B cell (primary cell): ENCODE measurements at regions not wholly inside any gene's neighbourhood (a gene's known extent, or its start where the extent isn't known, plus 50 kb on each side); places are given as distances from the start of the nearest gene placed in this dataset.

Experiments used
- ATAC-seq: fragments of 200-7000 bp; cut with Tn5 transposase; one replicate; pipeline ENCODE4 v1.10.0; 2021; ENCODE audit warnings: low read depth, mild to moderate bottlenecking, moderate number of reproducible peaks, moderate library complexity
- CTCF ChIA-PET: fragments of 350-600 bp; sonication (Branson Sonifier 250); formaldehyde crosslinking; loops from one replicate; lab custom pipeline; 2021; ENCODE audit warnings: antibody characterized with exemption, inconsistent platforms; lab: Charles Lee
- POLR2A ChIA-PET: fragments of 350-600 bp; sonication (Branson Sonifier 250); formaldehyde crosslinking; loops from one replicate; lab custom pipeline; 2021; ENCODE audit warnings: antibody characterized with exemption; lab: Charles Lee
- DNase-seq: peaks from one replicate; pipeline ENCODE4 v3.0.0; 2013
- H2AFZ ChIP-seq: 2 replicates; pipeline ENCODE4 v1.6.1; 2012; ENCODE audit warnings: mild to moderate bottlenecking, low read depth, low read length; ENCODE audit not compliant: insufficient read depth, poor library complexity, severe bottlenecking
- H3K27ac ChIP-seq, 2 donors: 1 replicate in 1 of 2; 2 replicates in 1 of 2; pipeline ENCODE4 v1.5.1; 2012 to 2013; ENCODE audit warnings: low read length in 2 of 2, mild to moderate bottlenecking in 2 of 2, moderate library complexity in 1 of 2
- H3K27me3 ChIP-seq, 4 experiments: fragments of 200-600 bp in 1 of 4; sonication (generic) in 1 of 4; replicated peaks in 1 of 4; 1 replicate in 2 of 4; 2 replicates in 2 of 4; pipeline versions ENCODE4 v1.6.1 to v1.7.0; 2013 to 2016; ENCODE audit warnings: low read length in 3 of 4, mild to moderate bottlenecking in 2 of 4, mixed read lengths in 1 of 4, moderate library complexity in 1 of 4; ENCODE audit not compliant: insufficient read depth in 4 of 4, control insufficient read depth in 3 of 4; ENCODE audit errors: control extremely low read depth in 1 of 4
- H3K36me3 ChIP-seq, 2 experiments: replicated peaks in 1 of 2; 1 replicate in 1 of 2; 2 replicates in 1 of 2; pipeline versions ENCODE4 v1.6.1 to v1.7.1; 2013; ENCODE audit warnings: low read length in 1 of 2; ENCODE audit not compliant: insufficient read depth in 2 of 2, control insufficient read depth in 1 of 2; ENCODE audit errors: control extremely low read depth in 1 of 2, extremely low read depth in 1 of 2
- H3K4me1 ChIP-seq, 2 donors: fragments of 200-600 bp in 1 of 2; sonication (generic) in 1 of 2; 1 replicate in 1 of 2; 2 replicates in 1 of 2; pipeline versions ENCODE4 v1.5.1 to v1.6.1; 2013 to 2017; ENCODE audit warnings: low read length in 2 of 2; ENCODE audit not compliant: control insufficient read depth in 2 of 2, insufficient read depth in 2 of 2
- H3K4me2 ChIP-seq: replicated peaks from 2 replicates; pipeline ENCODE3; 2012; ENCODE audit warnings: mild to moderate bottlenecking, low read depth, low read length; ENCODE audit not compliant: poor library complexity, severe bottlenecking
- H3K4me3 ChIP-seq, 5 experiments: fragments of 200-600 bp in 1 of 5; sonication (generic) in 1 of 5; 1 replicate in 3 of 5; 2 replicates in 2 of 5; pipeline versions ENCODE4 v1.5.1 to v1.7.0; 2011 to 2016; ENCODE audit warnings: low read length in 4 of 5, mild to moderate bottlenecking in 4 of 5, low read depth in 2 of 5, control low read depth in 1 of 5, moderate library complexity in 1 of 5; ENCODE audit not compliant: insufficient read depth in 1 of 5; ENCODE audit errors: control extremely low read depth in 1 of 5, extremely low read depth in 1 of 5
- H3K79me2 ChIP-seq: fragments of 200-600 bp; sonication (generic); one replicate; pipeline ENCODE4 v1.6.0; 2016; ENCODE audit warnings: low read length; ENCODE audit not compliant: control insufficient read depth, insufficient read depth
- H3K9ac ChIP-seq: fragments of 200-600 bp; sonication (generic); 2 replicates; pipeline ENCODE4 v1.6.1; 2017; ENCODE audit warnings: mild to moderate bottlenecking, low read length, moderate library complexity
- H3K9me3 ChIP-seq, 3 donors: one replicate each; pipeline versions ENCODE4 v1.6.1 to v1.7.1; 2013; ENCODE audit warnings: low read length in 2 of 3; ENCODE audit not compliant: control insufficient read depth in 2 of 3, insufficient read depth in 1 of 3; ENCODE audit errors: control extremely low read depth in 1 of 3
- H4K20me1 ChIP-seq: 2 replicates; pipeline ENCODE4 v1.6.0; 2012; ENCODE audit warnings: mild to moderate bottlenecking, low read length; ENCODE audit not compliant: insufficient read depth, control insufficient read depth, poor library complexity, severe bottlenecking
- H3K27ac Mint-ChIP-seq: one replicate; pipeline ENCODE4 v1.8.0; 2021; ENCODE audit warnings: mixed read lengths
- H3K27me3 Mint-ChIP-seq: one replicate; pipeline ENCODE4 v1.8.0; 2021; ENCODE audit warnings: mixed read lengths
- H3K4me1 Mint-ChIP-seq: one replicate; pipeline ENCODE4 v1.8.0; 2021; ENCODE audit warnings: mixed read lengths
- H3K4me3 Mint-ChIP-seq: one replicate; pipeline ENCODE4 v1.8.0; 2021; ENCODE audit warnings: mixed read lengths
- H3K9me3 Mint-ChIP-seq: one replicate; pipeline ENCODE4 v1.8.0; 2022; ENCODE audit warnings: mixed read lengths; ENCODE audit not compliant: insufficient read depth
- EZH2 ChIP-seq: IDR thresholded peaks from 2 replicates; pipeline ENCODE4 v1.6.1; 2012; ENCODE audit warnings: borderline replicate concordance, low read depth, mild to moderate bottlenecking, moderate library complexity, low read length; ENCODE audit not compliant: insufficient read depth, poor library complexity, severe bottlenecking
- WGBS: methylation state at CpG from one replicate; pipeline ENCODE4 v1.1.5; 2013; ENCODE audit warnings: missing lambda C conversion rate; ENCODE audit not compliant: insufficient coverage; 5-methylcytosine and 5-hydroxymethylcytosine counted together
- intact Hi-C: fragments of 100-400 bp; cut with micrococcal nuclease; formaldehyde crosslinking; loops from one replicate; pipeline ENCODE4 v1.10.0; 2022
- TF ChIP-seq, protein P1 (sequence below): fragments of 200-600 bp; IDR thresholded peaks from one replicate; pipeline ENCODE4 v1.8.0; 2022; ENCODE audit warnings: antibody characterized with exemption, mild to moderate bottlenecking

GRCh38 chr20:22501034-22501433 lies 83.3 kb downstream of the FOXA2 start:
- H2AFZ ChIP-seq, result no peak overlapping the region
- ChIA-PET CTCF (no interaction called here), POLR2A (no interaction called here)
- TF ChIP-seq EZH2, result no peak
- TF ChIP-seq, protein P1, sequence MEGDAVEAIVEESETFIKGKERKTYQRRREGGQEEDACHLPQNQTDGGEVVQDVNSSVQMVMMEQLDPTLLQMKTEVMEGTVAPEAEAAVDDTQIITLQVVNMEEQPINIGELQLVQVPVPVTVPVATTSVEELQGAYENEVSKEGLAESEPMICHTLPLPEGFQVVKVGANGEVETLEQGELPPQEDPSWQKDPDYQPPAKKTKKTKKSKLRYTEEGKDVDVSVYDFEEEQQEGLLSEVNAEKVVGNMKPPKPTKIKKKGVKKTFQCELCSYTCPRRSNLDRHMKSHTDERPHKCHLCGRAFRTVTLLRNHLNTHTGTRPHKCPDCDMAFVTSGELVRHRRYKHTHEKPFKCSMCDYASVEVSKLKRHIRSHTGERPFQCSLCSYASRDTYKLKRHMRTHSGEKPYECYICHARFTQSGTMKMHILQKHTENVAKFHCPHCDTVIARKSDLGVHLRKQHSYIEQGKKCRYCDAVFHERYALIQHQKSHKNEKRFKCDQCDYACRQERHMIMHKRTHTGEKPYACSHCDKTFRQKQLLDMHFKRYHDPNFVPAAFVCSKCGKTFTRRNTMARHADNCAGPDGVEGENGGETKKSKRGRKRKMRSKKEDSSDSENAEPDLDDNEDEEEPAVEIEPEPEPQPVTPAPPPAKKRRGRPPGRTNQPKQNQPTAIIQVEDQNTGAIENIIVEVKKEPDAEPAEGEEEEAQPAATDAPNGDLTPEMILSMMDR, result no peak
- H3K9me3 ChIP-seq, result no peaks in the 10 kb centered on the region
- no peaks in the 10 kb centered on the region for H3K4me1 Mint-ChIP-seq
- no peak overlapping the region for H3K27ac ChIP-seq
- DNase-seq (no peak), ATAC-seq (no peak)
- H4K20me1 ChIP-seq, result no peaks in the 10 kb centered on the region
- no peaks in the 10 kb centered on the region for H3K9me3 Mint-ChIP-seq
- H3K27me3 ChIP-seq, result no peaks in the 10 kb centered on the region
- no peaks in the 10 kb centered on the region for H3K4me1 ChIP-seq
- no peak overlapping the region for H3K4me2 ChIP-seq
- no peaks in the 10 kb centered on the region for H3K79me2 ChIP-seq
- no peaks in the 10 kb centered on the region for H3K27me3 Mint-ChIP-seq
- no peaks in the 10 kb centered on the region for H3K36me3 ChIP-seq
- no peak overlapping the region for H3K27ac Mint-ChIP-seq
- no peak overlapping the region for H3K4me3 ChIP-seq
- intact Hi-C loops, result no loop called here
- no peak overlapping the region for H3K9ac ChIP-seq
- H3K4me3 Mint-ChIP-seq, result no peak overlapping the region

DNA sequence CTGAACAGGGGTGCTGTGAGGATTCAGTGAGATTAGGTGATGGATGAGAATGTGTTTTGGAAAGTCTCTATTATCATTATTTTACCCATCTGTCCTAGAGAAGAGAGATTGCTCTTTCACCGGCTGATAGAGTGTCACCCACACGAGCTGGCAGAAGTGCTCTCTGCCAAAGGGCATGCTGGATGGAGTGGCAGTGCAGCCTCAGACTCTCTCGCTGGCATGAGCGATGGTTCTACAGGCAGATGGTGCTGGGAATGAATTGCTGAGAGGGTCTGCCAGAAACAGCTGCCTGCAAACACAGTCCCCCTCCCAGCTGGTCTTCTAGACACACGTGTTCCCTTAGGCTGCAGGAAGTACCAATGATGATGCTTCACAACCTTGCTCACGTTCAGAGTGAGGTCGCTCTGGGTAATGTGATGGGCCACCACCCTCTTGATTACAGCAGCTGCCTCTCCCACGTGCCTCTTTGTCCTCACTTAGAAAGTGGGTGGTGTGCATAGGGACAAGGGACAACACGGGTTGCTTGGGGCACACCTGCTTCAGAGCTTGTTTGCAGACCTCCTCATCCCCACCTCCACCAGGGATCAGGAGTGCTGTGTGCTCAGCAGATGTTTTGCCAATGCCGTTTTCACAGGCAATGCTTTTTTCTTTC lies 84.7 kb downstream of the FOXA2 start:
- H3K4me3 ChIP-seq, result no peak overlapping the region
- no peaks in the 10 kb centered on the region for H3K36me3 ChIP-seq
- no peak overlapping the region for H3K4me2 ChIP-seq
- Mint-ChIP-seq H3K27me3 (no peaks in the 10 kb centered on the region), H3K9me3 (no peaks in the 10 kb centered on the region), H3K4me1 (no peaks in the 10 kb centered on the region), H3K4me3 (no peak overlapping the region), H3K27ac (no peak overlapping the region)
- no peak for ATAC-seq
- WGBS, result 75% methylated on average over 5 of the region's 10 CpGs
- ChIA-PET CTCF (interaction anchor here (1.1 kb wide), 1 partner anchor 13 kb away, joined by 3 read pairs; no protein-coding TSS in a partner anchor), POLR2A (no interaction called here)
- no peak overlapping the region for H3K9ac ChIP-seq
- DNase-seq, result no peak
- no peaks in the 10 kb centered on the region for H3K27me3 ChIP-seq
- no peaks in the 10 kb centered on the region for H3K79me2 ChIP-seq
- TF ChIP-seq, protein P1, result no peak
- TF ChIP-seq EZH2, result no peak
- H3K9me3 ChIP-seq, result no peaks in the 10 kb centered on the region
- H2AFZ ChIP-seq, result no peak overlapping the region
- H3K4me1 ChIP-seq, result no peaks in the 10 kb centered on the region
- no peak overlapping the region for H3K27ac ChIP-seq
- intact Hi-C loops, result no loop called here
- no peaks in the 10 kb centered on the region for H4K20me1 ChIP-seq
